HG02623 (cell line): ENCODE measurements at regions not wholly inside any gene's neighbourhood (a gene's known extent, or its start where the extent isn't known, plus 50 kb on each side); places are given as distances from the start of the nearest gene placed in this dataset.
"Not testable (repeated sequence)": the region's sequence is repeated elsewhere in the genome, so short reads cannot be mapped to it uniquely, and the experiment has no call there.

ENCODE experiments used
- ATAC-seq: cut with Tn5 transposase; IDR thresholded peaks from one replicate; pipeline ENCODE4 v1.9.1; 2021; ENCODE audit warnings: moderate library complexity; ENCODE audit not compliant: unreplicated experiment

GRCh38 chr7:32224276-32224675, 154.1 kb upstream of the PDE1C start:
- ATAC-seq, result no peak

DNA sequence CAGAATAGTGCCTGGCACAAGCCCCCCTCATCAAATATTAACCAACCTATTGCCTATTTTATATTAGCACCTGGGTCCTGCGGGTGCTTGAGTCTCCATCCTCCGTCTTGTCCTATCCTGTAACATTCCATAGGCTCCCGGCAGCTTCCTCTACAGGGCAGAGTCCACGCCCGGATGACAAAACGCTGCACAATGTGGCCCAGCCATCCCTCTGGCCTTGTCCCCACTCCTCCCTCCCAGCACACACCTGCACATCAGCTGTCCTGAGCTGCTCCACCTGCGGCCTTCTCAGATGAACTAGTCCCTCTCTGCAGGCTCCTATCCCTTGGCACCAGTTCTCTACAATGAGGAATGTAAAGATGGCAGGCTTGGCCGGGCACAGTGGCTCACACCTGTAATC, 153.5 kb upstream of the PDE1C start:
- ATAC-seq, result no peak

DNA sequence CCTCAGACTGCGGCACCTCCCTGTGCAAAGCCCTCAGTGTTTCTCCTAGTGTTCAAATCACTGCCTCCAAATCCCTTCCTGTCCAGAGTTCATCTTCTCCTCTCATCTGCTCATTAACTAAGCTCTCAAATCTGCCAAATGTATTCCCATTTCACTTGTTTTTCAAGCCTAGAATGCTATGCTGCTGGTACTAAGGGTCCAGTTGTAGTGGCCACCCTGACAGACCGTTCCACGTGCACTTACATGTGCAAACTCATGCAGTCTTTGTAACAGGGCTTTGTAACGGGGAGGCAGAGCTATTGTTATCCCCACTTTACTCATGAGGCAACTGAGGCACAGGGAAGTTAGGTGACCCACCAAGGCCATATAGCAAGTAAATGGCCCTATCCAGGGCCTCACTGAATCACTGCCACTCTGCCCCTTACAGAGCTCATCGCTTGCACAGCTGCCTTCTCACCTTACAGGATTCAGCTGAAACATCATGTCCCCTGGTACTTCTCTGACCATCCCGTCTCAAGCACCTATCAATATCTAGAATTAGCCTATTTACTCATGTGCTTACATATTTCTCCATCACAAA, 153.0 kb upstream of the PDE1C start:
- no peak for ATAC-seq

GRCh38 chr7:32222251-32222900, 152.2 kb upstream of the PDE1C start:
- no peak for ATAC-seq

GRCh38 chr7:32221736-32222135, 151.5 kb upstream of the PDE1C start:
- no peak for ATAC-seq

GRCh38 chr7:32221056-32221455, 150.8 kb upstream of the PDE1C start:
- no peak for ATAC-seq

DNA sequence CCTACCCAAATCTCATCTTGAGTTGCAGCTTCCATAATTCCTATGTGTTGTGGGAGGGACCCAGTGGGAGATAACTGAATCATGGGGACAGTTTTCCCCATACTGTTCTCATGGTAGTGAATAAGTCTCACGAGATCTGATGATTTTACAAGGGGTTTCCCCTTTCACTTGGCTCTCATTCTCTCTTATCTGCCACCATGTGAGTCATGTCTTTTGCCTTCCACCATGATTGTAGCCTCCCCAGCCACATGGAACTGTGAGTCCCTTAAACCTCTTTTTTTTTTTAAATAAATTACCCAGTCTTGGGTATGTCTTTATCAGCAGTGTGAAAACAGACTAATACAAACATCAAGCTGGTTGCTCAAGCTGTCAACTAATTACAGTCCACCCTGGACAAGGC, 149.6 kb upstream of the PDE1C start:
- not testable (repeated sequence) for ATAC-seq

DNA sequence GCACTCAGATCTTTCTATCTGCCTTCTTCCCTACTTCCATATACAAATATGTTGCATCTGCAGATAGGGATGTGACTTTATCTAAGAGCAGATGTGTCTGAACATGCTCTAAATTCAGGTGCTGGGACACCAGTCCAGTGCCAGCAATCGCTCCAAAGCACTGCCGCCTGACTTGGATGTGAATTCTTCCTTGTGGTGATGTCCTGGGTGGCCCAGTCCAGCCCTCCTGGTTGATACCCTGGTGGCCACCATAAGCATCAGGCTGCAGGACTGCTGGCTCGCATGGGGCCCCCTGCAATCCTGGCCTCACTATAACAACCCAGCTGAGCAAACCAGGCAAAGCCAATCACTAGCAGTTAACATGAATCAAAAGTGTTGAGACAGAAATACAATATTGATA, 149.2 kb upstream of the PDE1C start:
- no peak for ATAC-seq

GRCh38 chr7:32218741-32219288, 148.6 kb upstream of the PDE1C start:
- ATAC-seq, result no peak

DNA sequence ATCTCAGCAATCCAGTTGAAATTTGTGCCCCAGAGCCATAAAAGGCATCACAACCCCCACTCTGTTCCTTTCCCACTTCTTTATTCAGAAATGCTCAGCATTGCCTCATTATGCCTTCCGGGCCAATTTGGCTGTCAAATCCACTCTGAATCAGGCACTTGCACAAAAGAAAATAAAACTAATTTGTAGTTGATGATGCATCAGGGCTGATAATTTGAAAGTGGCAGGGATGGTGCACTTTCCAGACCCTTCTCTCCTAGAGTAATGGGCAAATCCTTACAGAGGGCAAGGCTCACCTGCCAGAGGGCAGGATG, 147.9 kb upstream of the PDE1C start:
- no peak for ATAC-seq

GRCh38 chr7:32217341-32218153, 147.3 kb upstream of the PDE1C start:
- no peak for ATAC-seq

- no peak for ATAC-seq
These were observed 146.6 kb upstream of the PDE1C start for GRCh38 chr7:32216759-32217158.

DNA sequence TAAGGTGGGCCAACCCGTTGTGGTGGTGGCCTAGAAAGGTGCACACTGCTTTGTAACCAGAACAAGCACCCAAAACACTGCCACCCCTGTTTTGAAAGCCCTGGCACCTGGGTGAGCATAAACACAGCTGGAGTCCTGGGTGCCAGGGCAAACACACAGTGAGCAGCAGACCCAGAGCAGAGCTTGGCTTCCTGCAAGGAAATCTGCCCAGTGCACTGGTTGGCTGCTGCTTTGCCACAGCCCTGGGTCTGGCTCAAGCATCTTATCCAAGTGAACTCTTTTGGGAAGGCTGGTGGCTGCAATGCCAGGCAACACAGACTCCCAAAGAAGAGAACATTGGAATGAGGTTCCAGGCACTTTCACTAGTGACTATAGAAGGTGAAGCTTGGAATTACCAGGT, 145.5 kb upstream of the PDE1C start:
- no peak for ATAC-seq

- ATAC-seq, result no peak
These were observed 144.7 kb upstream of the PDE1C start for GRCh38 chr7:32214913-32215312.

GRCh38 chr7:32212321-32212720, 142.1 kb upstream of the PDE1C start:
- ATAC-seq, result no peak

DNA sequence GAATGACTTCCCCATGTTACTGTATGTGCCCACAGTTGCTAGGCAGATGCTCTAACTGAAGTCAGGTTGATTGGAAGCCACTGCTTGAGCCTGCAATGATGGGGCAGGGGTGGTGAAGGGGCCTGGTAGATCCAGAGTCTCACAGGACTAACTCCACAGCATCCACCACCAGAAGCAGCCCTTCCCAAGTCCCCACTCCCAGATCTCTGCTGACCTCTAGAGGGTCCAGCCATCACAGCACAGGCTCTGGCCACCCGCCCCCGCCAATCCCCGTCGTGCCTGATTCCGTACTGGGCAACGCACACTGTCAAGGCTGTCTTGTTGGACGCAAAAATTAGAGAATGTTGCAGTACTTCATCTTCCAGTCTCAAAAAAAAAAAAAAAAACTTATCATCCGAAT, 136.8 kb upstream of the PDE1C start:
- no peak for ATAC-seq

DNA sequence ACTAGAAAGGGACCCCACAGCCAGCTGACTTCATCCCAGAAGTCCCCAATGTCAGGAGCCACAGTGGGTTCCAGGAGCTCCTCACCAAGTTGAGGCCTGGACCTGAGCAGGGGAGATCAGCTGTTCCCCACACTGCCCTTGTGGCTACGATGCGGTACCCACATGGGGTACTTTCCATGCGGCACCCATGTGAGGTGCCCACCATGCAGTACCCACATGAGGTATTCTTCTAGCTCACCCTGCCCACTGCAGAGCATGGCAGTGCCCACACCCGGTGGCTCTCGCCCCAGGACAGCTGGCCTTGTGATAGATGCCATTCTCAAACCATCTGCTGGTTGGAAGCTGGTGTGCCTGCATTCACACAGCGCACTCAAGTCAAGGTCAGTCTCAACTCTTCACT, 136.3 kb upstream of the PDE1C start:
- ATAC-seq, result no peak

DNA sequence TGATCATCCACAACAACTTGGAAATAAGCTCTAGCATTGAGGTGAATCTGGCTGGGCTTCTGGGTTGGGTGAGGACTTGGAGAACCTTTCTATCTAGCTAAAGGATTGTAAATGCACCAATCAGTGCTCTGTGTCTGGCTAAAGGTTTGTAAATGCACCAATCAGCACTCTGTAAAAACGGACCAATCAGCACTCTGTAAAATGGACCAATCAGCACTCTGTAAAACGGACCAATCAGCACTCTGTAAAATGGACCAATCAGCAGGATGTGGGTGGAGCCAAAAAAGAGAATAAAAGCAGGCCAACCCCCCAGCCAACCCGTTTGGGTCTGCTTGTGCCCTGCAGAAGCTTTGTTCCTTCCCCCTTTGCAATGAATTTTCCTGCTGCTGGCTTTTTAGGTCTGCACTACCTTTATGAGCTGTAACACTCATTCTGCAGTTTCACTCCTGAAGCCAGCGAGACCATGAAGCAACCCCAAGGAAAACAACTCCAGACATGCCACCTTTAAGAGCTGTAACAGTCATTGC, 135.2 kb upstream of the PDE1C start:
- ATAC-seq, result not testable (repeated sequence)

DNA sequence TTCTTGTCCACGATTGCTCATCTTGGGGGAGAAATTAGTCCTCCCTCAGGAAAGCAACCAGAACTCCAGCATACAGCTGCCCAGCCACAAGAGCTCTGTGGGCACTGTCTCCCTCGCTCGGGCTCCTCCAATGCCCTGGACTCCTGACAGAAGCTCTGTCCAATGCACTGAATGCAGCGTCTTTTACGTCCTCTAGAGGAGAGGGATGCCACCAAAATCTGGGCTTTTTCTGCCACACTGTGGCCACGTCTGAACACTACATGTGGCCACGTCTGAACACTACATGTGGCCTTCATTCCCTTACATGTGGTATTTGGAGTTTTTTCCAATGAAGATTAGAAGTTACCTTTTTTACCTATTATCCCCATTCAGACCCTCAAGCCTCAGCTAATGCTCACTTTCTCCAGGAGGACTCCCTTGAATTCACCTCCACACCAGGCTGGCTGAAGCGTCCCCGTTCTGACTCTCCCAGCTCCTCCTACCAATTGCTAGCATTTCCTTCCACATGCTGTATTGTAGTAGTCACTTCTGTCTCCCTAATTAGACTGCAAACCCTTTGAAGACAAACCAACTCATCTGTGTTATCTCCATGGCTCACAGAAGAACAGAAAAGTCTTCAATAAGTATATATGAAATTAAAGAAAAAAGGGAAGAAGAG, 134.3 kb upstream of the PDE1C start:
- ATAC-seq, result no peak

GRCh38 chr7:32200646-32201045, 130.4 kb upstream of the PDE1C start:
- no peak for ATAC-seq

DNA sequence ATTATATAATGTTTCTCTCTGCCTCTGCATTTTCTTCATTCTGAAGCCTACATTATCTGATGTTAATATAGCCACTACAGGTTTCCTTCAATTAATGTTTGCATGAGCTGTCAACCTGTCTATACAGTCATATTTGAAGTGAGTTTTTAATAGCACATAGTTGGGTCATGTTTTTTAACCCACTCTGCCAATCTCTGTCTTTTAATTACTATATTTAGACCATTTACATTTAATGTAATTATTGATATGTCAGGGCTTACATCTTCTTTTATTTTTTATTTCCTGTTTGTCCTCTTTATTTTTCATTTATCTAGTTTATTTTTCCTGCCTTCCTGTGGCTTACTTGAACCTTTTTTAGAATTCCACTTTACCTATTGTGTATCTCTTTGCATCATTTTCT, 124.3 kb upstream of the PDE1C start:
- ATAC-seq, result no peak
